ENCODE measurements at regions not wholly inside any gene's neighbourhood (a gene's known extent, or its start where the extent isn't known, plus 50 kb on each side); places are given as distances from the start of the nearest gene placed in this dataset.

DNA sequence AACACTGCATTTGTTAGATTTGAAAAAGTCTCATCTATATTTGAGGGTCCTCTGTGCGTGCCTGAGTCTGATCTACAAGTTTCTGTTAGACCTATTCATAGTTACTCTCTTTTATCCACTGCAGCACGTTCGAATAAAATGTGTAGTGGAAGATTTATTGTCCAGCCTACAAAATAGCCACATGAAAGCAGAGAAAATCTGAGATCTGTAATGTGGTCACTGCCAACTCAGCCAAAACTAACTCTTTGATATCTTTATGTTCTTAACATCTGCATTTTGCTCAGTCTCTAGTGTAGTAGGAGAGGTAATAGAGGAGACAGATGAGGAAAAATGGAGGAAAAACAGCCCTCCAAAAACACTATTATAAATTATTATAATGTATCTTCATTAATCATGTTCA is 354.0 kb downstream of the NPR3 start:
- TF ChIP-seq, protein P1, sequence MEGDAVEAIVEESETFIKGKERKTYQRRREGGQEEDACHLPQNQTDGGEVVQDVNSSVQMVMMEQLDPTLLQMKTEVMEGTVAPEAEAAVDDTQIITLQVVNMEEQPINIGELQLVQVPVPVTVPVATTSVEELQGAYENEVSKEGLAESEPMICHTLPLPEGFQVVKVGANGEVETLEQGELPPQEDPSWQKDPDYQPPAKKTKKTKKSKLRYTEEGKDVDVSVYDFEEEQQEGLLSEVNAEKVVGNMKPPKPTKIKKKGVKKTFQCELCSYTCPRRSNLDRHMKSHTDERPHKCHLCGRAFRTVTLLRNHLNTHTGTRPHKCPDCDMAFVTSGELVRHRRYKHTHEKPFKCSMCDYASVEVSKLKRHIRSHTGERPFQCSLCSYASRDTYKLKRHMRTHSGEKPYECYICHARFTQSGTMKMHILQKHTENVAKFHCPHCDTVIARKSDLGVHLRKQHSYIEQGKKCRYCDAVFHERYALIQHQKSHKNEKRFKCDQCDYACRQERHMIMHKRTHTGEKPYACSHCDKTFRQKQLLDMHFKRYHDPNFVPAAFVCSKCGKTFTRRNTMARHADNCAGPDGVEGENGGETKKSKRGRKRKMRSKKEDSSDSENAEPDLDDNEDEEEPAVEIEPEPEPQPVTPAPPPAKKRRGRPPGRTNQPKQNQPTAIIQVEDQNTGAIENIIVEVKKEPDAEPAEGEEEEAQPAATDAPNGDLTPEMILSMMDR (conservative IDR thresholded peaks at IDR 0.05; ENCODE audit: low read depth, low read length) = no peak
- TF ChIP-seq EZH2phosphoT487 (IDR thresholded peaks at IDR 0.05; ENCODE audit: borderline replicate concordance, low read length) = no peak

Data from PC-3 (cell line).